D721Med (cell line): ENCODE measurements at regions not wholly inside any gene's neighbourhood (a gene's known extent, or its start where the extent isn't known, plus 50 kb on each side); places are given as distances from the start of the nearest gene placed in this dataset.

ENCODE experiments used
- DNase-seq: peaks from one replicate; pipeline ENCODE4 v3.0.0; 2011; ENCODE audit warnings: low spot score; ENCODE audit not compliant: insufficient read length
- FAIRE-seq: peaks from 2 replicates; lab custom pipeline; 2011; peaks lifted over from hg19 to GRCh38; lab: Jason Lieb, UNC
- TF ChIP-seq, protein P1 (sequence below): IDR thresholded peaks from 2 replicates; pipeline ENCODE4 v1.5.1; 2012; ENCODE audit warnings: mild to moderate bottlenecking, control low read depth; ENCODE audit not compliant: insufficient read depth; ENCODE audit errors: missing control alignments

- no peak for FAIRE-seq
These were observed 63.0 kb upstream of the GRIP1 start for GRCh38 chr12:66741919-66742318.

GRCh38 chr12:66742508-66743367 is 63.9 kb upstream of the GRIP1 start:
- TF ChIP-seq, protein P1, sequence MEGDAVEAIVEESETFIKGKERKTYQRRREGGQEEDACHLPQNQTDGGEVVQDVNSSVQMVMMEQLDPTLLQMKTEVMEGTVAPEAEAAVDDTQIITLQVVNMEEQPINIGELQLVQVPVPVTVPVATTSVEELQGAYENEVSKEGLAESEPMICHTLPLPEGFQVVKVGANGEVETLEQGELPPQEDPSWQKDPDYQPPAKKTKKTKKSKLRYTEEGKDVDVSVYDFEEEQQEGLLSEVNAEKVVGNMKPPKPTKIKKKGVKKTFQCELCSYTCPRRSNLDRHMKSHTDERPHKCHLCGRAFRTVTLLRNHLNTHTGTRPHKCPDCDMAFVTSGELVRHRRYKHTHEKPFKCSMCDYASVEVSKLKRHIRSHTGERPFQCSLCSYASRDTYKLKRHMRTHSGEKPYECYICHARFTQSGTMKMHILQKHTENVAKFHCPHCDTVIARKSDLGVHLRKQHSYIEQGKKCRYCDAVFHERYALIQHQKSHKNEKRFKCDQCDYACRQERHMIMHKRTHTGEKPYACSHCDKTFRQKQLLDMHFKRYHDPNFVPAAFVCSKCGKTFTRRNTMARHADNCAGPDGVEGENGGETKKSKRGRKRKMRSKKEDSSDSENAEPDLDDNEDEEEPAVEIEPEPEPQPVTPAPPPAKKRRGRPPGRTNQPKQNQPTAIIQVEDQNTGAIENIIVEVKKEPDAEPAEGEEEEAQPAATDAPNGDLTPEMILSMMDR: no peak
- FAIRE-seq (peak; percentile 16), DNase-seq (no peak)

More at GRCh38 chr12:66741919-66742318, 63.0 kb upstream of the GRIP1 start:
- TF ChIP-seq, protein P1: no peak
- no peak for DNase-seq

DNA sequence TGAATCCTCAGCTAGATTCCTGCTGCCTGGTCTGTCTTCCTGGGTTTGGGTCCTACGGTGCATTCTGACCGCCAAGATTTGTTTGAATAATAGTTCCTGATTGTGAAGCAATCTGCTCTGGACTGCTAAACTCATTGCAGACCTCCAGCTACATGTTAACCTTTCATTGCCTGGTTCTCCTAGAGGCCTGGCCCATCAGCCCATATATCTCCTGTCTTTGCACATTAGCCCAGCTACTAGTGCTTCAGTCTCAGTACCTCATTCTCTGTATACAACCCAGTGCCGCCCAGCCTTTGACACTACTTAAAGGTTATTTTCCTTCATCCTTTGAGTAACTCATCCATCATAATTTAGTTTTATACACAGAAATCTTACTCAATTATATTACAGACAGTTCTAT is 65.6 kb upstream of the GRIP1 start:
- no peak for DNase-seq

GRCh38 chr12:66744956-66745383 is 66.1 kb upstream of the GRIP1 start:
- no peak for FAIRE-seq
- no peak for DNase-seq
- TF ChIP-seq, protein P1: no peak

More for the DNA sequence above, 65.6 kb upstream of the GRIP1 start:
- TF ChIP-seq, protein P1: no peak
- no peak for FAIRE-seq

DNA sequence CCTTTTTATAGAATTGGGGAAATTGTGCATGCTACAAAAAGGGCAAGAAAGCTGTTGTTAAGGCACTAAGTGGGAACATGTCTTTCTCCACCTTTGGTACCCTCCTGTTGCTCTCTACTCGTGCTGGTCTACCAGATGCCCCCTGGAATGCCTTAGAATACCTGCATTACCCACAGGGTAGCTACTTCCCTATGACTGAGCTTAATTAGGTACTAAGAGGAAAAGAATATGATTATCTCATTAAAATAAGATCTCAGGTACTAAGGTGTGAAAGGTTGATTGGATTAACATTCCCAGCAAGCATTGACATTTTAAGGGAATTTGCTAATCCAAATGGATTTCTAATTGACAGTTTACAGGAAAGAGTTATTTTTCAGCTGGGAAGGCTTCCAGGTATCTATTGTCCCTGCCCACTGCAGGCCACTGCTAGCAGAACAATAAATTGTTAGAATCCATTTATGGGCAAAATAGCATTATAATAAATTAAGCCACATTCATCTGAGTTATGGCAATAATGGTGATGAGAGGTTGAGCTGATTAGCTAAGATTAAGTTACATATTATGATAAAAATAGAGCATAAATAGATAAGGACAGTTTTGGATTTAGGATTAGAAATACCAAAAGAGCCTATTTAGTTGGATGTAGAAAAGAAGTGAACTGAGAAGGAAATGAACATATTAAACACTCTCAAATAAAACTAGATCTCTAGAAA is 67.8 kb upstream of the GRIP1 start:
- TF ChIP-seq, protein P1: no peak
- FAIRE-seq (no peak), DNase-seq (no peak)

GRCh38 chr12:66751432-66752113 is 72.7 kb upstream of the GRIP1 start:
- TF ChIP-seq, protein P1: no peak
- no peak for FAIRE-seq
- no peak for DNase-seq
